ENCODE measurements at regions not wholly inside any gene's neighbourhood (a gene's known extent, or its start where the extent isn't known, plus 50 kb on each side); places are given as distances from the start of the nearest gene placed in this dataset.
"Not testable (repeated sequence)": the region's sequence is repeated elsewhere in the genome, so short reads cannot be mapped to it uniquely, and the experiment has no call there.

DNA sequence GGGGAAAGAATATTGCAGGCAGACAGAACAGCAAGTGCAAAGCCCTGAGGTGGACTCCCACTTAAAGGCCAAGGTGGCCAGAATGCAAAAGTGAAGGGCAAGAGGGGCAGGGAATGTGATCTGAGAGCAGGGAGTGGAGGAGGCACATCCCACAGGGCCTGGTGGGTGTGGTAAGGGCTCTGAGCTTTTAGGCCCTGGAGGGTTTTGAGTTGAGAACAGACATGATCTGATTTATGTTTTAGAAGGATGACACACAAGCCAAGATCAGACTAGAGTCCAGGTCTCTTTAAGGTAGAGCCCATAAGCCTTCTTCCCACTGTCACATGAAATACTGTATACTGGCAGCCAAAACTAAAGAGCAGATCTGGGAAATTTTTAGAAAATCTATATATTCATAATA is 162.5 kb downstream of the SLC38A4 start:
- no peak for FAIRE-seq
- H3K4me1 ChIP-seq (ENCODE audit: control insufficient read depth in 3 of 3, insufficient read depth in 2 of 3, low read depth in 1 of 3, low read length in 2 of 3), result peaks cover 0 to 5% (median 0%) of the 10 kb centered on the region in 3 donors
- H3K4me3 ChIP-seq (ENCODE audit: low read depth in 1 of 3, low read length in 3 of 3), result no peak overlapping the region
- no peaks in the 10 kb centered on the region for H3K36me3 ChIP-seq (ENCODE audit: control insufficient read depth in 3 of 3, insufficient read depth in 2 of 3, low read depth in 1 of 3, low read length in 3 of 3)
- no peak overlapping the region for H3K27ac ChIP-seq (ENCODE audit: low read depth in 1 of 3, low read length in 2 of 3)
- DNase-seq, result no peak
- H3K27me3 ChIP-seq (ENCODE audit: control insufficient read depth in 3 of 3, insufficient read depth in 3 of 3, low read length in 3 of 3), result no peaks in the 10 kb centered on the region
- no peaks in the 10 kb centered on the region for H3K9me3 ChIP-seq (ENCODE audit: control insufficient read depth in 2 of 2, insufficient read depth in 1 of 2, low read depth in 1 of 2, low read length in 1 of 2)

DNA sequence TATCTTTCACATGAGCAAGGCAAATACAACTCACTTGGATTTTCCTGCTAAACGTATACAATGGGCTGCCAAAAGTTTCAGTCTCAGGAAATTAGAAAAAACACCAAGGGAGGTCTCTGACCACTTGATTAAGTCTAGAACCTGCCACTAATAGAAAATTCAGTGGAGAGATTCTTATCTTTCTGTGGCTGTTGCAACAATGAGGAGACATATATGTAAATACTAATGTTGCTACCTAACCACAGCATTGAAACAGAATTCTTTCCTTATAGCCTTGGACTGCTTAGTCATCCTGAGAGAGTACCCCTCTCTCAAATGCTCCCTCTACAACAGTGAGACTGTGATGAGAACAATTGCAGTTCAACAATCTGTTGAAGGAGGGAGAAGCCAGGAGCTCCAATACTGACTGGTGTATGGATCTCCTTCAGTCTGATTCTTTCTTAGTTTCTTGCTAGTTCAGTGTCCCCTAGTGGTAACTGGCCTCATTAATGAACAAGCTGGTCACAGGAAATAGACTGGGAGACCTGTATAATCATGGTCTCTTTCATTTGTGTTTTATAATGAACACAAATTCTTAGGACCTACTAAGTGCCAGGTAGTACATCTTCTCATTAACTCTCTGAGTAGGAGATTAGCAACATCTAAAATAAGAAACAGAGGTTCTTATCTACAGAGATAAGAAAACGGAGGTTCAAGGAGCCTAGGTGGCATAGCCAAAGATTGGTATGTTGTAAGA is 164.5 kb downstream of the SLC38A4 start:
- Histone ChIP-seq H3K4me3 (ENCODE audit: low read depth in 1 of 3, low read length in 3 of 3) (no peak overlapping the region), H3K36me3 (ENCODE audit: control insufficient read depth in 3 of 3, insufficient read depth in 2 of 3, low read depth in 1 of 3, low read length in 3 of 3) (no peaks in the 10 kb centered on the region), H3K27me3 (ENCODE audit: control insufficient read depth in 3 of 3, insufficient read depth in 3 of 3, low read length in 3 of 3) (no peaks in the 10 kb centered on the region), H3K9me3 (ENCODE audit: control insufficient read depth in 2 of 2, insufficient read depth in 1 of 2, low read depth in 1 of 2, low read length in 1 of 2) (no peaks in the 10 kb centered on the region), H3K27ac (ENCODE audit: low read depth in 1 of 3, low read length in 2 of 3) (peak overlapping the region in 1 of 3 donors; percentile 4), H3K4me1 (ENCODE audit: control insufficient read depth in 3 of 3, insufficient read depth in 2 of 3, low read depth in 1 of 3, low read length in 2 of 3) (peaks cover 0 to 5% (median 0%) of the 10 kb centered on the region in 3 donors)
- DNase-seq (peak; percentile 75 to 82), FAIRE-seq (no peak)
- WGBS, 3 donors, result 37 to 54% (median 46%) methylated on average over 2 of the region's 2 CpGs

DNA sequence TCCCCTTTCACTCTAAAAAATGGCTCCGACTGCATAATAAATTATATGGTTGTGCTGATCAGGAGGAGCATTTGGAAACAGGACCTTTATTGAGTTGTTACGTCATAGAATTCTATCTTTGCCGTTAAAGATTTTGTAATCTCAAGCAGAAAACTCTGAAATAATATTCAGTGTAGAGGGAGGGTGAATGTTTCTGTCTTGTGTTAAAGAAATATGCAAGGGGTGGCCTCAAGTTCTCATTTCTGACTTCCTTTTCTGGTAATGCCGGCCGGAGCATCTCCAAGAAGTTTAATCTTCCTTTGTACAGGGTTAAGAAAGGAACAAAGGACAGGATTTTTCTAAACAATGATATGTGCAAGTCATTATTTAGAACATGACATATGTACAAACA is 165.1 kb downstream of the SLC38A4 start:
- H3K36me3 ChIP-seq (ENCODE audit: control insufficient read depth in 3 of 3, insufficient read depth in 2 of 3, low read depth in 1 of 3, low read length in 3 of 3), result no peaks in the 10 kb centered on the region
- no peaks in the 10 kb centered on the region for H3K9me3 ChIP-seq (ENCODE audit: control insufficient read depth in 2 of 2, insufficient read depth in 1 of 2, low read depth in 1 of 2, low read length in 1 of 2)
- DNase-seq, result no peak
- peaks cover 0 to 5% (median 0%) of the 10 kb centered on the region in 3 donors for H3K4me1 ChIP-seq (ENCODE audit: control insufficient read depth in 3 of 3, insufficient read depth in 2 of 3, low read depth in 1 of 3, low read length in 2 of 3)
- no peaks in the 10 kb centered on the region for H3K27me3 ChIP-seq (ENCODE audit: control insufficient read depth in 3 of 3, insufficient read depth in 3 of 3, low read length in 3 of 3)
- no peak overlapping the region for H3K4me3 ChIP-seq (ENCODE audit: low read depth in 1 of 3, low read length in 3 of 3)
- H3K27ac ChIP-seq (ENCODE audit: low read depth in 1 of 3, low read length in 2 of 3), result no peak overlapping the region
- FAIRE-seq, result no peak
- 58 to 76% (median 74%) methylated on average over 5 of the region's 5 CpGs for WGBS, 3 donors

- no peaks in the 10 kb centered on the region for H3K27me3 ChIP-seq (ENCODE audit: control insufficient read depth in 3 of 3, insufficient read depth in 3 of 3, low read length in 3 of 3)
- peaks cover 0 to 5% (median 0%) of the 10 kb centered on the region in 3 donors for H3K4me1 ChIP-seq (ENCODE audit: control insufficient read depth in 3 of 3, insufficient read depth in 2 of 3, low read depth in 1 of 3, low read length in 2 of 3)
Measured at GRCh38 chr12:46660276-46660675, 165.5 kb downstream of the SLC38A4 start.

DNA sequence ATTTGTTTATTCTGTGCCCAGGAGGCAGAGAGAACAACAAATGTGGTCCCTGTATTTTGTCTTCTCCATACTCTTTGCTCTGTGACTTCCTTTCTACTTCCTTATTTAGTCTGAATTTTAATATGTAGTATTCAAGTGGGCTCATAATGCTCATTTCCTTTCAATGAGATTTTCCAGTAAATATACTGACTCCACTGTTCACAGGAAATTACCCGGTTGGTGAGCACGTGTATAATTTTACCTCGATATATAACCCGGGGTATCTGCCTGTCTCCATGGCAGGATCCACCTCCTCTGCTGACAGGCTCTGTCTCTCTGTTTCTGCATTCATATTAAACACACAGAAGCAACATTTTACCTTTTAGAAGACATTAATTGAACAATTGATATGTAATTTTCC is 166.0 kb downstream of the SLC38A4 start:
- no peak overlapping the region for H3K4me3 ChIP-seq (ENCODE audit: low read depth in 1 of 3, low read length in 3 of 3)
- H3K9me3 ChIP-seq (ENCODE audit: control insufficient read depth in 2 of 2, insufficient read depth in 1 of 2, low read depth in 1 of 2, low read length in 1 of 2), result no peaks in the 10 kb centered on the region
- no peaks in the 10 kb centered on the region for H3K27me3 ChIP-seq (ENCODE audit: control insufficient read depth in 3 of 3, insufficient read depth in 3 of 3, low read length in 3 of 3)
- FAIRE-seq (no peak), DNase-seq (no peak)
- H3K27ac ChIP-seq (ENCODE audit: low read depth in 1 of 3, low read length in 2 of 3), result peak overlapping the region in 1 of 3 donors; percentile 26
- 37 to 67% (median 60%) methylated on average over 4 of the region's 4 CpGs for WGBS, 3 donors
- H3K36me3 ChIP-seq (ENCODE audit: control insufficient read depth in 3 of 3, insufficient read depth in 2 of 3, low read depth in 1 of 3, low read length in 3 of 3), result no peaks in the 10 kb centered on the region
- H3K4me1 ChIP-seq (ENCODE audit: control insufficient read depth in 3 of 3, insufficient read depth in 2 of 3, low read depth in 1 of 3, low read length in 2 of 3), result peaks cover 0 to 5% (median 0%) of the 10 kb centered on the region in 3 donors

More at GRCh38 chr12:46660276-46660675, 165.5 kb downstream of the SLC38A4 start:
- 69 to 97% (median 92%) methylated on average over 1 of the region's 1 CpG for whole genome bisulfite sequencing, 3 donors
- H3K36me3 ChIP-seq (ENCODE audit: control insufficient read depth in 3 of 3, insufficient read depth in 2 of 3, low read depth in 1 of 3, low read length in 3 of 3), result no peaks in the 10 kb centered on the region
- DNase-seq, result no peak
- no peak for FAIRE-seq
- H3K4me3 ChIP-seq (ENCODE audit: low read depth in 1 of 3, low read length in 3 of 3), result no peak overlapping the region
- no peaks in the 10 kb centered on the region for H3K9me3 ChIP-seq (ENCODE audit: control insufficient read depth in 2 of 2, insufficient read depth in 1 of 2, low read depth in 1 of 2, low read length in 1 of 2)
- H3K27ac ChIP-seq (ENCODE audit: low read depth in 1 of 3, low read length in 2 of 3), result peak overlapping the region in 1 of 3 donors; percentile 57

DNA sequence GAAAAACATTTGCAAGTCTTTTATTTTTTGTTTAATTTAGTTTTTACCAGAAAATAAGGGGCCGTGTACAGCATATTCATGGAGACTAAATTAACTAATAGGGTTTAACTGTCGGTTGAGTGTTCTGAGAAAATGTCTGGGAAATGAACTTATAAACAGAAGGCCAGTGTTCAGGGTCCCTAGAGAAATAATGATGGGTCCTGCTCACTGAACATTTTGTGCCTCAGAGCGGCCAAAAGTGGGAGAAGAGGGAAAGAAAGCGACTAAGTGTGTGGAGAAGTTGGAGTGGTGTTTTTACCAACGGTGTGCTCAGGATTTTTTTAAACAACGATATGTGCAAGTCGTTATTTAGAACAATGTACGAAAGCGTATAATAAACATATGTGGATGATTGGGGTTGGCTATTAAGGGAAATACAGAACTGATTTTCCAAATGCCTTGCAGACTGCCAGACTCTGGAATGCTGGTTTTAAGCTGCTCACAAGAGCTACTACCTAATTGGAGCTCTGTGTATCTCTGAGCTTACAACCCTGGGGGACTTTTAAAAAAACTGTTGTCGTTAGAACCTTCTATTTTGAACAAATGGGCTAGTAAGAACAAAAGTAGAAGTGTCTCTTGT is 166.7 kb downstream of the SLC38A4 start:
- H3K4me1 ChIP-seq (ENCODE audit: control insufficient read depth in 3 of 3, insufficient read depth in 2 of 3, low read depth in 1 of 3, low read length in 2 of 3), result peaks cover 0 to 5% (median 0%) of the 10 kb centered on the region in 3 donors
- 57 to 86% (median 85%) methylated on average over 10 of the region's 10 CpGs for WGBS, 3 donors
- no peaks in the 10 kb centered on the region for H3K27me3 ChIP-seq (ENCODE audit: control insufficient read depth in 3 of 3, insufficient read depth in 3 of 3, low read length in 3 of 3)
- H3K27ac ChIP-seq (ENCODE audit: low read depth in 1 of 3, low read length in 2 of 3), result no peak overlapping the region
- H3K9me3 ChIP-seq (ENCODE audit: control insufficient read depth in 2 of 2, insufficient read depth in 1 of 2, low read depth in 1 of 2, low read length in 1 of 2), result no peaks in the 10 kb centered on the region
- DNase-seq (no peak), FAIRE-seq (no peak)
- no peak overlapping the region for H3K4me3 ChIP-seq (ENCODE audit: low read depth in 1 of 3, low read length in 3 of 3)
- H3K36me3 ChIP-seq (ENCODE audit: control insufficient read depth in 3 of 3, insufficient read depth in 2 of 3, low read depth in 1 of 3, low read length in 3 of 3), result no peaks in the 10 kb centered on the region

DNA sequence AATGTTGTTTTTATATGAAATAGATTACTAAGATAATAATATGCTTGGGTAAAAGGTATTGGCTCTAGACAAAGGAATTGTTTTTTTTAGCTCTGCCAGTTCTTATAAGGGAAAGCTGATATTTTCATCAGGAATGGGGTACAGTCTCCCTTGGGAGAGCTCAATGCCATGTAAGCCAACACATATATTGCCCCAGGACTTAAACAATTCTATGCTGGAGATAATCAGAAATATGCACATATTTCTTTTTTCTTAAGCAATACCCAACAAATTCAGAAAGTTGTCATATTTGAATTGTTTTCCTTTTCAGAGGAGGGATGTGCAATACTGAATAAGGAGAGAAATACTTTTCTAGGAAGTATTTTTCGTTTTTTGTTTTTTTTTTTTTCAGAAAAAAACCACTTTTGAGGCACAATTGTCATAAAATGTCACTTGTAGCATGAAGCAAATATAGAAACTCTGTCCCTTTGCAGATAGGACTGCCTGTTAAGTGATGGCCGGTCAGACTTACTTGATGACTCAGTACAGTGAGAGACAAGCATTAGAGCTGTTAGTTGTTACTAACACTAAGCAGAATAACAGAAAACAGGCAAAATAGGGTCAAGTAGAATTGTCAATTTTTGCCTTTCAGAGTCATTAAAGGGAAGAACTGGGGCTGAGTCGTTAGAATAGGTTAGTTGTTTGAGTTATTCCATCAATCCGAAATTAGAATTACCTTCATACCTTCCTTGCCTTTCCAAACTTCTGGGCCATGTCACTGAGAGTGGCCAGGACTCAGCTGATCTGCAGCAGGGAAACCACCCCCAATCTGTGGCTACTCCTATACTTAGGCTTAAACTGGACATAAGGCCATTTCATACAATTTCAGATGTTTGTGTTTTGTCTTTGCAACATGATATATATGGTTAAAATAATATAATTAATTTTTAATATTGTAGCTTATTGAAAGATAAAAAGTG is 168.1 kb downstream of the SLC38A4 start:
- DNase-seq, result no peak
- no peaks in the 10 kb centered on the region for H3K36me3 ChIP-seq (ENCODE audit: control insufficient read depth in 3 of 3, insufficient read depth in 2 of 3, low read depth in 1 of 3, low read length in 3 of 3)
- peaks cover 0 to 5% (median 0%) of the 10 kb centered on the region in 3 donors for H3K4me1 ChIP-seq (ENCODE audit: control insufficient read depth in 3 of 3, insufficient read depth in 2 of 3, low read depth in 1 of 3, low read length in 2 of 3)
- WGBS, 3 donors, result 76 to 87% (median 82%) methylated on average over 4 of the region's 4 CpGs
- H3K27me3 ChIP-seq (ENCODE audit: control insufficient read depth in 3 of 3, insufficient read depth in 3 of 3, low read length in 3 of 3), result no peaks in the 10 kb centered on the region
- H3K27ac ChIP-seq (ENCODE audit: low read depth in 1 of 3, low read length in 2 of 3), result no peak overlapping the region
- no peak overlapping the region for H3K4me3 ChIP-seq (ENCODE audit: low read depth in 1 of 3, low read length in 3 of 3)
- FAIRE-seq, result no peak
- no peaks in the 10 kb centered on the region for H3K9me3 ChIP-seq (ENCODE audit: control insufficient read depth in 2 of 2, insufficient read depth in 1 of 2, low read depth in 1 of 2, low read length in 1 of 2)

DNA sequence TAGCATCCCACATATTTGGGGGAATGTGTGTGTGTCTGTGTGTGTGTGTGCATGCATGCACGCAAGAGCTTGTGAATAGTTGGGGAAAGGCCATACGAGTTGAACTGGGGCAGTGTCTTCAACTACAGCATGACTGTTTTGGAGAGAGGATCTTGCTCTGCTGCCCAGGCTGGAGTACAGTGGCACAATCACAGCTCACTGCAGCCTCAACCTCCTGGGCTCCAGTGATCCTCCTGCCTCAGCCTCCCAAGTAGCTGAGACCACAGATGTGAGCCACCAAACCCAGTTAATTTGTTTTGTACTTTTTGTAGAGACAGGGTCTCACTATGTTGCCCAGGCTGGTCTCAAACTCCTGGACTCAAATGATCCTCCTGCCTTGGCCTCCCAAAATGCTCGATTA is 169.8 kb downstream of the SLC38A4 start:
- H3K36me3 ChIP-seq (ENCODE audit: control insufficient read depth in 3 of 3, insufficient read depth in 2 of 3, low read depth in 1 of 3, low read length in 3 of 3); H3K9me3 ChIP-seq (ENCODE audit: control insufficient read depth in 2 of 2, insufficient read depth in 1 of 2, low read depth in 1 of 2, low read length in 1 of 2); H3K27me3 ChIP-seq (ENCODE audit: control insufficient read depth in 3 of 3, insufficient read depth in 3 of 3, low read length in 3 of 3); H3K27ac ChIP-seq (ENCODE audit: low read depth in 1 of 3, low read length in 2 of 3); DNase-seq; H3K4me3 ChIP-seq (ENCODE audit: low read depth in 1 of 3, low read length in 3 of 3); H3K4me1 ChIP-seq (ENCODE audit: control insufficient read depth in 3 of 3, insufficient read depth in 2 of 3, low read depth in 1 of 3, low read length in 2 of 3); FAIRE-seq: not testable (repeated sequence)
- 93 to 96% (median 95%) methylated on average over 3 of the region's 3 CpGs for WGBS, 3 donors
